ENCODE measurements at regions not wholly inside any gene's neighbourhood (a gene's known extent, or its start where the extent isn't known, plus 50 kb on each side); places are given as distances from the start of the nearest gene placed in this dataset.

- H4K12ac ChIP-seq (ENCODE audit: low read depth, low read length), result no peak overlapping the region
- H4K8ac ChIP-seq (ENCODE audit: low read depth, low read length), result no peak overlapping the region
- no peak overlapping the region for H3K4me2 ChIP-seq (ENCODE audit: low read length)
- no peaks in the 10 kb centered on the region for H3K79me1 ChIP-seq (ENCODE audit: low read length)
- H3K9me3 ChIP-seq (ENCODE audit: insufficient read depth, low read depth, low read length), result no peaks in the 10 kb centered on the region
- no peak overlapping the region for H3K4me3 ChIP-seq (ENCODE audit: low read depth, low read length)
- DNase-seq, result no peak
- H3K27me3 ChIP-seq (ENCODE audit: insufficient read depth, low read length), result no peaks in the 10 kb centered on the region
- H2AFZ ChIP-seq (ENCODE audit: insufficient read depth, low read length, poor library complexity), result no peak overlapping the region
- no peak overlapping the region for H2AK5ac ChIP-seq (ENCODE audit: low read length)
- H3K4me1 ChIP-seq (ENCODE audit: control insufficient read depth in 1 of 2, insufficient read depth in 2 of 2, low read length in 2 of 2), result no peaks in the 10 kb centered on the region
- no peak overlapping the region for H2BK120ac ChIP-seq (ENCODE audit: insufficient read depth, low read length, poor library complexity)
- H3K18ac ChIP-seq (ENCODE audit: low read length), result no peak overlapping the region
- no peak overlapping the region for H3K9ac ChIP-seq (ENCODE audit: low read length)
- H3K23ac ChIP-seq (ENCODE audit: low read length), result no peak overlapping the region
- no peaks in the 10 kb centered on the region for H3K36me3 ChIP-seq (ENCODE audit: control insufficient read depth in 1 of 2, insufficient read depth in 2 of 2, low read length in 2 of 2)
- no peak overlapping the region for H2BK12ac ChIP-seq (ENCODE audit: low read length)
- WGBS (ENCODE audit: extremely low coverage, insufficient coverage, insufficient read length), result no CpG with 5 or more reads among the region's 2 CpGs
- no peak overlapping the region for H3K4ac ChIP-seq (ENCODE audit: low read depth, low read length)
- H4K91ac ChIP-seq (ENCODE audit: low read depth, low read length), result no peak overlapping the region
- no peaks in the 10 kb centered on the region for H3K79me2 ChIP-seq (ENCODE audit: control insufficient read depth, insufficient read depth, low read length, poor library complexity)
- no peak overlapping the region for H2BK5ac ChIP-seq (ENCODE audit: low read depth, low read length, poor library complexity)
- no peak overlapping the region for H3K14ac ChIP-seq (ENCODE audit: low read length)
- no peak overlapping the region for H3K27ac ChIP-seq (ENCODE audit: low read depth, low read length)
These were observed 2203.6 kb downstream of the PCDH9 start for GRCh38 chr13:65026505-65026904.

- no CpG with 5 or more reads among the region's 3 CpGs for WGBS (ENCODE audit: extremely low coverage, insufficient coverage, insufficient read length)
- no peak overlapping the region for H3K4me2 ChIP-seq (ENCODE audit: low read length)
- no peak overlapping the region for H4K8ac ChIP-seq (ENCODE audit: low read depth, low read length)
- no peaks in the 10 kb centered on the region for H3K4me1 ChIP-seq (ENCODE audit: control insufficient read depth in 1 of 2, insufficient read depth in 2 of 2, low read length in 2 of 2)
- H3K27me3 ChIP-seq (ENCODE audit: insufficient read depth, low read length), result no peaks in the 10 kb centered on the region
- H3K14ac ChIP-seq (ENCODE audit: low read length), result no peak overlapping the region
- no peaks in the 10 kb centered on the region for H3K36me3 ChIP-seq (ENCODE audit: control insufficient read depth in 1 of 2, insufficient read depth in 2 of 2, low read length in 2 of 2)
- no peak overlapping the region for H4K91ac ChIP-seq (ENCODE audit: low read depth, low read length)
- H3K23ac ChIP-seq (ENCODE audit: low read length), result no peak overlapping the region
- H3K9me3 ChIP-seq (ENCODE audit: insufficient read depth, low read depth, low read length), result no peaks in the 10 kb centered on the region
- no peaks in the 10 kb centered on the region for H3K79me1 ChIP-seq (ENCODE audit: low read length)
- H2BK12ac ChIP-seq (ENCODE audit: low read length), result no peak overlapping the region
- no peak overlapping the region for H3K4me3 ChIP-seq (ENCODE audit: low read depth, low read length)
- no peak overlapping the region for H2AK5ac ChIP-seq (ENCODE audit: low read length)
- H3K4ac ChIP-seq (ENCODE audit: low read depth, low read length), result no peak overlapping the region
- no peak overlapping the region for H2BK120ac ChIP-seq (ENCODE audit: insufficient read depth, low read length, poor library complexity)
- no peak overlapping the region for H3K9ac ChIP-seq (ENCODE audit: low read length)
- no peaks in the 10 kb centered on the region for H3K79me2 ChIP-seq (ENCODE audit: control insufficient read depth, insufficient read depth, low read length, poor library complexity)
- no peak overlapping the region for H3K18ac ChIP-seq (ENCODE audit: low read length)
- no peak overlapping the region for H4K12ac ChIP-seq (ENCODE audit: low read depth, low read length)
- no peak overlapping the region for H2BK5ac ChIP-seq (ENCODE audit: low read depth, low read length, poor library complexity)
- DNase-seq, result no peak
- no peak overlapping the region for H3K27ac ChIP-seq (ENCODE audit: low read depth, low read length)
- no peak overlapping the region for H2AFZ ChIP-seq (ENCODE audit: insufficient read depth, low read length, poor library complexity)
These were observed 2218.8 kb downstream of the PCDH9 start for GRCh38 chr13:65011378-65011777.

GRCh38 chr13:64997438-64997837 lies 2232.7 kb downstream of the PCDH9 start:
- no peak overlapping the region for H4K91ac ChIP-seq (ENCODE audit: low read depth, low read length)
- H3K18ac ChIP-seq (ENCODE audit: low read length), result no peak overlapping the region
- no peak overlapping the region for H4K8ac ChIP-seq (ENCODE audit: low read depth, low read length)
- no peak for DNase-seq
- H3K36me3 ChIP-seq (ENCODE audit: control insufficient read depth in 1 of 2, insufficient read depth in 2 of 2, low read length in 2 of 2), result no peaks in the 10 kb centered on the region
- H3K14ac ChIP-seq (ENCODE audit: low read length), result no peak overlapping the region
- no peak overlapping the region for H3K9ac ChIP-seq (ENCODE audit: low read length)
- no peaks in the 10 kb centered on the region for H3K79me1 ChIP-seq (ENCODE audit: low read length)
- no peak overlapping the region for H2AK5ac ChIP-seq (ENCODE audit: low read length)
- H2AFZ ChIP-seq (ENCODE audit: insufficient read depth, low read length, poor library complexity), result no peak overlapping the region
- no peak overlapping the region for H2BK12ac ChIP-seq (ENCODE audit: low read length)
- H3K9me3 ChIP-seq (ENCODE audit: insufficient read depth, low read depth, low read length), result no peaks in the 10 kb centered on the region
- H4K12ac ChIP-seq (ENCODE audit: low read depth, low read length), result no peak overlapping the region
- no peak overlapping the region for H3K27ac ChIP-seq (ENCODE audit: low read depth, low read length)
- no peak overlapping the region for H3K4me3 ChIP-seq (ENCODE audit: low read depth, low read length)
- WGBS (ENCODE audit: extremely low coverage, insufficient coverage, insufficient read length), result no CpG with 5 or more reads among the region's 5 CpGs
- H2BK5ac ChIP-seq (ENCODE audit: low read depth, low read length, poor library complexity), result no peak overlapping the region
- H3K27me3 ChIP-seq (ENCODE audit: insufficient read depth, low read length), result no peaks in the 10 kb centered on the region
- H3K4me1 ChIP-seq (ENCODE audit: control insufficient read depth in 1 of 2, insufficient read depth in 2 of 2, low read length in 2 of 2), result no peaks in the 10 kb centered on the region
- no peaks in the 10 kb centered on the region for H3K79me2 ChIP-seq (ENCODE audit: control insufficient read depth, insufficient read depth, low read length, poor library complexity)
- no peak overlapping the region for H2BK120ac ChIP-seq (ENCODE audit: insufficient read depth, low read length, poor library complexity)
- H3K4ac ChIP-seq (ENCODE audit: low read depth, low read length), result no peak overlapping the region
- no peak overlapping the region for H3K23ac ChIP-seq (ENCODE audit: low read length)
- no peak overlapping the region for H3K4me2 ChIP-seq (ENCODE audit: low read length)

- no peaks in the 10 kb centered on the region for H3K27me3 ChIP-seq (ENCODE audit: insufficient read depth, low read length)
- H3K27ac ChIP-seq (ENCODE audit: low read depth, low read length), result no peak overlapping the region
- no peak overlapping the region for H2BK12ac ChIP-seq (ENCODE audit: low read length)
- no peaks in the 10 kb centered on the region for H3K79me1 ChIP-seq (ENCODE audit: low read length)
- no peak overlapping the region for H3K9ac ChIP-seq (ENCODE audit: low read length)
- H3K23ac ChIP-seq (ENCODE audit: low read length), result no peak overlapping the region
- no peak overlapping the region for H3K14ac ChIP-seq (ENCODE audit: low read length)
- no peak overlapping the region for H2AK5ac ChIP-seq (ENCODE audit: low read length)
- H3K9me3 ChIP-seq (ENCODE audit: insufficient read depth, low read depth, low read length), result no peaks in the 10 kb centered on the region
- H4K91ac ChIP-seq (ENCODE audit: low read depth, low read length), result no peak overlapping the region
- H2BK5ac ChIP-seq (ENCODE audit: low read depth, low read length, poor library complexity), result no peak overlapping the region
- H3K79me2 ChIP-seq (ENCODE audit: control insufficient read depth, insufficient read depth, low read length, poor library complexity), result no peaks in the 10 kb centered on the region
- H3K36me3 ChIP-seq (ENCODE audit: control insufficient read depth in 1 of 2, insufficient read depth in 2 of 2, low read length in 2 of 2), result no peaks in the 10 kb centered on the region
- no peak overlapping the region for H3K18ac ChIP-seq (ENCODE audit: low read length)
- no peak for DNase-seq
- H2BK120ac ChIP-seq (ENCODE audit: insufficient read depth, low read length, poor library complexity), result no peak overlapping the region
- H3K4me1 ChIP-seq (ENCODE audit: control insufficient read depth in 1 of 2, insufficient read depth in 2 of 2, low read length in 2 of 2), result no peaks in the 10 kb centered on the region
- H2AFZ ChIP-seq (ENCODE audit: insufficient read depth, low read length, poor library complexity), result no peak overlapping the region
- H4K12ac ChIP-seq (ENCODE audit: low read depth, low read length), result no peak overlapping the region
- H3K4me2 ChIP-seq (ENCODE audit: low read length), result no peak overlapping the region
- H3K4ac ChIP-seq (ENCODE audit: low read depth, low read length), result no peak overlapping the region
- WGBS (ENCODE audit: extremely low coverage, insufficient coverage, insufficient read length), result no CpG with 5 or more reads among the region's 4 CpGs
- no peak overlapping the region for H4K8ac ChIP-seq (ENCODE audit: low read depth, low read length)
- H3K4me3 ChIP-seq (ENCODE audit: low read depth, low read length), result no peak overlapping the region
These were observed 2236.5 kb downstream of the PCDH9 start for GRCh38 chr13:64993514-64994164.
